ENCODE measurements at regions not wholly inside any gene's neighbourhood (a gene's known extent, or its start where the extent isn't known, plus 50 kb on each side); places are given as distances from the start of the nearest gene placed in this dataset.

DNA sequence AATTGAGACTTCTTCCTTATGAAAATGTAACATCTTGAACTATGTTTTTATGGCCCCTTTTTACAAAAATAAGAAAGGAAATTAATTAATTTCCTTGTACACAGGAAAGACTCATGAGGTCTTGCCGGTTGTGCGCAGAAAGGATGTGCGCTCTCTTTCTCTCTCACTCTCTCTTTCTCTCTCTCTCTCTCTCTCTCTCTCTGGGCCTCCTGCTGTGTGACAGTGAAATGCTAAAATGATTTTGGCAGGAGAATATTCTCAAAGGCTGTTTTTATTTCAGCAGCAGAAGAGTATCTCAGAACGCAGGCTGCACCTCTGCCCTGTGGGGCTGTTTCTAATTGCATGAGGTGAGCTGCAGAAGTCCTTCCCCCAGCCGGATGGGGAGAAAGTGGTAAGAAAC, 349.0 kb downstream of the MID1IP1 start:
- H3K36me3 ChIP-seq, result no peaks in the 10 kb centered on the region
- no peak overlapping the region for H3K4me3 ChIP-seq
- 53 to 75% (median 71%) methylated on average over 5 of the region's 5 CpGs for WGBS, 5 donors
- peaks cover 0 to 25% (median 5%) of the 10 kb centered on the region in 6 donors for H3K4me1 ChIP-seq
- no peak for DNase-seq
- H3K27ac ChIP-seq, result no peak overlapping the region
- H3K27me3 ChIP-seq (replicated peaks in 1 of 7), result no peaks in the 10 kb centered on the region
- intact Hi-C loops (cut with DNase I; ENCODE audit: low total_unique reads), result no loop called here
- H3K9me3 ChIP-seq, result no peaks in the 10 kb centered on the region
- no peak for TF ChIP-seq POLR2AphosphoS5 (IDR thresholded peaks at IDR 0.05)
- TF ChIP-seq, protein P1, sequence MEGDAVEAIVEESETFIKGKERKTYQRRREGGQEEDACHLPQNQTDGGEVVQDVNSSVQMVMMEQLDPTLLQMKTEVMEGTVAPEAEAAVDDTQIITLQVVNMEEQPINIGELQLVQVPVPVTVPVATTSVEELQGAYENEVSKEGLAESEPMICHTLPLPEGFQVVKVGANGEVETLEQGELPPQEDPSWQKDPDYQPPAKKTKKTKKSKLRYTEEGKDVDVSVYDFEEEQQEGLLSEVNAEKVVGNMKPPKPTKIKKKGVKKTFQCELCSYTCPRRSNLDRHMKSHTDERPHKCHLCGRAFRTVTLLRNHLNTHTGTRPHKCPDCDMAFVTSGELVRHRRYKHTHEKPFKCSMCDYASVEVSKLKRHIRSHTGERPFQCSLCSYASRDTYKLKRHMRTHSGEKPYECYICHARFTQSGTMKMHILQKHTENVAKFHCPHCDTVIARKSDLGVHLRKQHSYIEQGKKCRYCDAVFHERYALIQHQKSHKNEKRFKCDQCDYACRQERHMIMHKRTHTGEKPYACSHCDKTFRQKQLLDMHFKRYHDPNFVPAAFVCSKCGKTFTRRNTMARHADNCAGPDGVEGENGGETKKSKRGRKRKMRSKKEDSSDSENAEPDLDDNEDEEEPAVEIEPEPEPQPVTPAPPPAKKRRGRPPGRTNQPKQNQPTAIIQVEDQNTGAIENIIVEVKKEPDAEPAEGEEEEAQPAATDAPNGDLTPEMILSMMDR (IDR thresholded peaks at IDR 0.05 in 8 of 11, conservative IDR thresholded peaks at IDR 0.05 in 3 of 11), result no peak
- TF ChIP-seq POLR2A (IDR thresholded peaks at IDR 0.05), result no peak

DNA sequence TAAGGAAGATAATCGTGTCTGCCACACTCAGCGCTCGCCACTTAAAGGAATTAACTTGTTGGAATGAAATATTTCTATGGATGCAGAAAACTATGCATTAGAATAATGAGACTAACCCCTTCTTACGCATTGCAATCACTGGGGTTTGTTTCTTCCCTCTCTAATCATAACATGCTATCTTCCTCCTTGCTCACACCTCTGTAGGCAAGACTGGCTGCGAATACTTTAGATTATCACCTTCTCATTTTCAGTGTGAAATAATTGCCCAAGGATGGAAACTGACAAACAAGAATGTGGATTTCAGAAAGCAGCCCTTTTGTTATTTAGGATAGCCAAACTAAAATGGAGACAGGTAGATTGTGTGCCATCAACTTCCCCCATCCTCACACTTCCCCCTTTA, 349.4 kb downstream of the MID1IP1 start:
- no peak overlapping the region for H3K4me3 ChIP-seq
- no peaks in the 10 kb centered on the region for H3K9me3 ChIP-seq
- intact Hi-C loops (cut with DNase I; ENCODE audit: low total_unique reads), result no loop called here
- H3K27me3 ChIP-seq (replicated peaks in 1 of 7), result no peaks in the 10 kb centered on the region
- WGBS, 5 donors, result 65 to 81% (median 79%) methylated on average over 5 of the region's 5 CpGs
- no peak for TF ChIP-seq POLR2A (IDR thresholded peaks at IDR 0.05)
- no peak for DNase-seq
- no peak overlapping the region for H3K27ac ChIP-seq
- no peaks in the 10 kb centered on the region for H3K36me3 ChIP-seq
- peaks cover 0 to 21% (median 5%) of the 10 kb centered on the region in 6 donors for H3K4me1 ChIP-seq

DNA sequence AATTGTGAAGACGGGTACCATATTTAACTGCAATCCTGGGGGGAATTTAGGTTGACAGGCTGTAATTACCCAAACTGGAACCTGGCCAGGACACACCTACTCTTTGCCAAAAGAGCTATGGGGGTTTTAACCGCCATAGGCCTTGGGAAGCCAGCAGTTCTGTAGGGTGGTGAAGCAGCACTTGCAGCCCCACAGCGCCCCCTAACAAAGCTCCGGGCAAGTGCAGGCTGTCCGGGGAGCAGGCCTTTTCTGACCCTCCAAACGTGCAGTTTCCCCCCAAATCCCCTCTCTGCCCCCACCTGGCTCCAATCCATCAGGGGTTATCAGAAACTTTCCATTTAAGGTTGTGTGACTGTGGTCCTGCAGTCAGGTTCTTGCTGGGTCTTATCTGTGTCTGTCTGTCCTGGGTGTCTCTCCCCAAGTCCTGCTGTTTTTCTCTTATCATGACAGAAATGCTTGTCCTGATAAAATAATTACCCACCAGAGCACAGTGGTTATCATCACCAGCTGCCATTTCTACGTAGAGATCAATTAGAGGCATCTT, 350.9 kb downstream of the MID1IP1 start:
- no peaks in the 10 kb centered on the region for H3K9me3 ChIP-seq
- intact Hi-C loops (cut with DNase I; ENCODE audit: low total_unique reads), result no loop called here
- TF ChIP-seq, protein P1 (IDR thresholded peaks at IDR 0.05 in 8 of 11, conservative IDR thresholded peaks at IDR 0.05 in 3 of 11), result peak in 9 of 11 experiments; percentile 16 to 63 (median 48)
- no peak for TF ChIP-seq POLR2AphosphoS5 (IDR thresholded peaks at IDR 0.05)
- TF ChIP-seq POLR2A (IDR thresholded peaks at IDR 0.05), result no peak
- no peaks in the 10 kb centered on the region for H3K27me3 ChIP-seq (replicated peaks in 1 of 7)
- no peaks in the 10 kb centered on the region for H3K36me3 ChIP-seq
- H3K27ac ChIP-seq, result no peak overlapping the region
- peak; percentile 81 for DNase-seq
- H3K4me3 ChIP-seq, result no peak overlapping the region
- 23 to 64% (median 44%) methylated on average over 3 to 7 of the region's 7 CpGs for WGBS, 5 donors
- peaks cover 0 to 21% (median 5%) of the 10 kb centered on the region in 6 donors for H3K4me1 ChIP-seq

DNA sequence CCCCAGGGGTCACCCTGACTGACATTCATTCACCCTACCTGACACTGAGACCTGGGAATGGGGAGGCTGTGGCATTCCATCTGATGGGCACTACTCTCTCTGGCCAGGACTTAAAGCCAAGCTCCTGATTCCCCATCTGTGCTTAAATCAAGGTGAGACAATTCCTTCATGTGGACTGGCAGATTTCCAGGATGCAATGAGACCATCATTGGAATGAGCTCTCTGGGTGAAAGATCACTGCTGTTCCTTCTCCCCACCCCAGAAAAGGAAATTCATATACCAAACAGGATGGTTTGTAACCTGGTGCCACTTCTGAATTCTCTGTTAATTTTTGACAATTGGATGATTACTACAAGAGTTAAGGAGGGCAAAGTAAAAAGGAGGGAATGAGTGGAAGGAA, 354.8 kb downstream of the MID1IP1 start:
- Histone ChIP-seq H3K4me1 (peaks cover 0 to 6% (median 0%) of the 10 kb centered on the region in 6 donors), H3K27me3 (replicated peaks in 1 of 7) (peaks cover 0 to 11% (median 0%) of the 10 kb centered on the region in 7 donors), H3K27ac (no peak overlapping the region), H3K4me3 (no peak overlapping the region), H3K36me3 (no peaks in the 10 kb centered on the region), H3K9me3 (no peaks in the 10 kb centered on the region)
- DNase-seq, result no peak
- TF ChIP-seq POLR2AphosphoS5 (IDR thresholded peaks at IDR 0.05), result no peak
- TF ChIP-seq, protein P1 (IDR thresholded peaks at IDR 0.05 in 8 of 11, conservative IDR thresholded peaks at IDR 0.05 in 3 of 11), result no peak
- intact Hi-C loops (cut with DNase I; ENCODE audit: low total_unique reads), result no loop called here

DNA sequence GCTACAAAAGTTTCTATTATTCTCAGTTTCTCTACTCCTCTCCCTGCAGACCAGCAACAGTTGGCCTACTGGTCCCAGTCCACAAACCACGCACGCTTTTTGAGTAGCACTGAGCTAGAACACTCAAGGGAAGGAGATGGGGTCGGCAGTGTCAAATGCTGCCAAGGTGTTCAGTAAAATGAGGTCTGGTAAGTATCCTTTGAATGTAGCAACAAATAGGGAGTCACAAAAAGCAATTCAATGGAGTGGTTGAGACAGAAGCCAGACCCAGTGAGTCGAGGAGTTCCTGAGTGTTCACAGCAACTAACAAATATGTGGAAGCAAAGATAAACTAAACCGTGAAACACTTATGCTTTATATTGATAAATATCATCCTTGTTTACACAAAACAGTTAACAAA, 355.7 kb downstream of the MID1IP1 start:
- H3K9me3 ChIP-seq, result no peaks in the 10 kb centered on the region
- peaks cover 0 to 20% (median 0%) of the 10 kb centered on the region in 7 donors for H3K27me3 ChIP-seq (replicated peaks in 1 of 7)
- no peak for DNase-seq
- intact Hi-C loops (cut with DNase I; ENCODE audit: low total_unique reads), result no loop called here
- H3K4me3 ChIP-seq, result no peak overlapping the region
- H3K36me3 ChIP-seq, result no peaks in the 10 kb centered on the region
- peaks cover 0 to 10% (median 0%) of the 10 kb centered on the region in 6 donors for H3K4me1 ChIP-seq
- 45 to 91% (median 78%) methylated on average over 5 of the region's 5 CpGs for WGBS, 5 donors
- TF ChIP-seq, protein P1 (IDR thresholded peaks at IDR 0.05 in 8 of 11, conservative IDR thresholded peaks at IDR 0.05 in 3 of 11), result no peak
- TF ChIP-seq POLR2AphosphoS5 (IDR thresholded peaks at IDR 0.05) (no peak), POLR2A (IDR thresholded peaks at IDR 0.05) (no peak)
- H3K27ac ChIP-seq, result no peak overlapping the region

Data from spleen (tissue), 11 donors.